ENCODE measurements at regions not wholly inside any gene's neighbourhood (a gene's known extent, or its start where the extent isn't known, plus 50 kb on each side); places are given as distances from the start of the nearest gene placed in this dataset.

DNA sequence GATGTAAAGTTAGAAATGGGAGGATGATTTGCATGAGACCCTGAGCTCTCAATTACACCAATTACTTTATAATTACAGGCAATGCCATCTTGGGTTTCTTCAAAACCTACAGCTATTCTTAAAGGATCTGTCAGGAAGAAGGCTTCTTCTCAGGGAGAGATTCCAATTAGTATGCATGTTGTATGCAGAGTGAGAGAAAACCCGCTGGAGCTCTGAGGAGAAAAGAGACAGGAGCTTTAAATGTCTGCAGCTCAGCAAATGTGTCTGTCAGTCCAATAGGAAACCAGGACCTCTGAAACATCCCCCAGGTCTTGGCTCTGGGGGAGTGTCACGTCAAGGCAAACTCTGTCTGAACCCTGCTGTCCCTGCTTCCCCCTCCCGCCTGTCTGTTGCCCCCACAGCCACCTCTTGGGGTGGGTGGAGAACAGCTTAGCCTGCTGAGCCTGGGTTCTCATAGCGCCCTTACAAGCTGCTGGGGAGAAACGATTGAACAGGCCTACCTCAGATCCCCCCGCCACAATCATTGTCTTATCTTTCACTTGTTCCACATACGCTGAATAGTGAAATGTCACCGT, 140.2 kb downstream of the SPATA19 start:
- H3K4me3 ChIP-seq (ENCODE audit: low read depth, low read length) = no peak overlapping the region
- H3K9me3 ChIP-seq (ENCODE audit: control insufficient read depth, low read length) = no peaks in the 10 kb centered on the region
- no peak overlapping the region for H2AFZ ChIP-seq
- H3K36me3 ChIP-seq (ENCODE audit: control insufficient read depth, insufficient read depth, low read length) = no peaks in the 10 kb centered on the region
- H3K27ac ChIP-seq = no peak overlapping the region
- H3K4me2 ChIP-seq (ENCODE audit: low read length) = no peak overlapping the region
- TF ChIP-seq, protein P1, sequence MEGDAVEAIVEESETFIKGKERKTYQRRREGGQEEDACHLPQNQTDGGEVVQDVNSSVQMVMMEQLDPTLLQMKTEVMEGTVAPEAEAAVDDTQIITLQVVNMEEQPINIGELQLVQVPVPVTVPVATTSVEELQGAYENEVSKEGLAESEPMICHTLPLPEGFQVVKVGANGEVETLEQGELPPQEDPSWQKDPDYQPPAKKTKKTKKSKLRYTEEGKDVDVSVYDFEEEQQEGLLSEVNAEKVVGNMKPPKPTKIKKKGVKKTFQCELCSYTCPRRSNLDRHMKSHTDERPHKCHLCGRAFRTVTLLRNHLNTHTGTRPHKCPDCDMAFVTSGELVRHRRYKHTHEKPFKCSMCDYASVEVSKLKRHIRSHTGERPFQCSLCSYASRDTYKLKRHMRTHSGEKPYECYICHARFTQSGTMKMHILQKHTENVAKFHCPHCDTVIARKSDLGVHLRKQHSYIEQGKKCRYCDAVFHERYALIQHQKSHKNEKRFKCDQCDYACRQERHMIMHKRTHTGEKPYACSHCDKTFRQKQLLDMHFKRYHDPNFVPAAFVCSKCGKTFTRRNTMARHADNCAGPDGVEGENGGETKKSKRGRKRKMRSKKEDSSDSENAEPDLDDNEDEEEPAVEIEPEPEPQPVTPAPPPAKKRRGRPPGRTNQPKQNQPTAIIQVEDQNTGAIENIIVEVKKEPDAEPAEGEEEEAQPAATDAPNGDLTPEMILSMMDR (IDR thresholded peaks at IDR 0.05) = no peak
- H3K9ac ChIP-seq = no peak overlapping the region
- H3K4me1 ChIP-seq = no peaks in the 10 kb centered on the region
- no peaks in the 10 kb centered on the region for H3K79me2 ChIP-seq
- no peaks in the 10 kb centered on the region for H3K27me3 ChIP-seq (ENCODE audit: control insufficient read depth, insufficient read depth, low read length)

GRCh38 chr11:133699071-133699470, 146.2 kb downstream of the SPATA19 start:
- no peaks in the 10 kb centered on the region for H3K79me2 ChIP-seq
- no peak overlapping the region for H3K9ac ChIP-seq
- no peaks in the 10 kb centered on the region for H3K27me3 ChIP-seq (ENCODE audit: control insufficient read depth, insufficient read depth, low read length)
- no peak overlapping the region for H3K4me3 ChIP-seq (ENCODE audit: low read depth, low read length)
- TF ChIP-seq, protein P1 (IDR thresholded peaks at IDR 0.05) = no peak
- no peak overlapping the region for H3K4me2 ChIP-seq (ENCODE audit: low read length)
- no peaks in the 10 kb centered on the region for H3K4me1 ChIP-seq
- H3K27ac ChIP-seq = no peak overlapping the region
- H2AFZ ChIP-seq = no peak overlapping the region
- H3K36me3 ChIP-seq (ENCODE audit: control insufficient read depth, insufficient read depth, low read length) = no peaks in the 10 kb centered on the region
- H3K9me3 ChIP-seq (ENCODE audit: control insufficient read depth, low read length) = no peaks in the 10 kb centered on the region

- Histone ChIP-seq H3K36me3 (ENCODE audit: control insufficient read depth, insufficient read depth, low read length) (no peaks in the 10 kb centered on the region), H3K4me2 (ENCODE audit: low read length) (no peak overlapping the region), H3K4me3 (ENCODE audit: low read depth, low read length) (no peak overlapping the region), H3K27ac (no peak overlapping the region), H3K27me3 (ENCODE audit: control insufficient read depth, insufficient read depth, low read length) (no peaks in the 10 kb centered on the region), H3K9ac (no peak overlapping the region), H3K9me3 (ENCODE audit: control insufficient read depth, low read length) (no peaks in the 10 kb centered on the region), H3K4me1 (no peaks in the 10 kb centered on the region), H3K79me2 (no peaks in the 10 kb centered on the region), H2AFZ (no peak overlapping the region)
- TF ChIP-seq, protein P1 (IDR thresholded peaks at IDR 0.05) = no peak
Observed at GRCh38 chr11:133698654-133699053, 146.7 kb downstream of the SPATA19 start.

DNA sequence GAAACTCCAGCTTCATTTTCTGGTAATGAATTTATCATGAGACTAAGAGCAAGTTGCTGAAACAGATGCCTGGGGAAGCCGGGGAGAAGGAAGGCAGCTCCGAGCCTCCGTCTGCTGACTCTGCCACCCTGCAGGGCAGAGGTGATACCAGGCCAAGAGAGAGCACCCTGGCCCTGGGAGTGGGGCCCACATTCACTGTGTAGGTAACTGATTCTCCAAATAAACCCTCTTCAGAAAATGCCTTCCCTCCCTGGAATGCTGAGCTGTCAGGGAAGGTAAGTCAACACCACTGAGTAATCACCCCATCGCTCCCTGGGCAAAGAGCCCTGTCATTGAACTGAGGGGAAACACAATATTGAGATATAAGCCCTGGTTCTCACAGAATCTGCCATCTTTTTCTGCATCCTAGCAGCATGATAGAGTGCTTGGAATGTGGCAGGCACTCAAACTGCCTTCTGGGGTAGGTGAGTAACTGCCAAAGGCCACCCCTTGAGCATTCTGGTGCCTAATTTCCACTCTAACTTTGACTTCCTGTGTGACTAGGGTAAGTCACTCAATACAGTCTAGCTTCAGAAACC, 147.6 kb downstream of the SPATA19 start:
- Histone ChIP-seq H3K27me3 (ENCODE audit: control insufficient read depth, insufficient read depth, low read length) (no peaks in the 10 kb centered on the region), H3K4me2 (ENCODE audit: low read length) (no peak overlapping the region), H2AFZ (no peak overlapping the region), H3K79me2 (no peaks in the 10 kb centered on the region), H3K4me1 (no peaks in the 10 kb centered on the region), H3K36me3 (ENCODE audit: control insufficient read depth, insufficient read depth, low read length) (no peaks in the 10 kb centered on the region), H3K9ac (no peak overlapping the region), H3K9me3 (ENCODE audit: control insufficient read depth, low read length) (no peaks in the 10 kb centered on the region), H3K4me3 (ENCODE audit: low read depth, low read length) (no peak overlapping the region), H3K27ac (no peak overlapping the region)
- TF ChIP-seq, protein P1 (IDR thresholded peaks at IDR 0.05) = no peak

DNA sequence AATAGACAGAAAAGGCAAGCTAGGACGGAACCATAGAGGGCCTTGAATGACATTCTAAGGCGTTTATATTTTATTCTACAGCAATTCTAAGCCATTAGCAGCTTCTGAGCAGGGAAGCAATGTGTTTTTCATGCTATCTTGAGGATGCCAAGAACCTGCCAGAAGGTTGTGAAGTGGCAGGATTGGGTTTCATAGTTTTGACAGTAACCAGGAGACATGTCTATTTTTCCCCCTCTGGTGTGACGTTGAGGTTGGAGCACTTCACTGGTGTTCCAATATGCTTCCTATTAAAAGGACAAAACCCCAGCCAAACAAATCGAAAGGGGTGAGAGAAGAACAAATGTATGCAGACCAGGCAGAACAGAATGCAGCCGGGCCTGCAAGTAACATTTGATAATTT, 148.2 kb downstream of the SPATA19 start:
- Histone ChIP-seq H3K36me3 (ENCODE audit: control insufficient read depth, insufficient read depth, low read length) (no peaks in the 10 kb centered on the region), H2AFZ (no peak overlapping the region), H3K4me3 (ENCODE audit: low read depth, low read length) (no peak overlapping the region), H3K4me2 (ENCODE audit: low read length) (no peak overlapping the region), H3K79me2 (no peaks in the 10 kb centered on the region), H3K4me1 (no peaks in the 10 kb centered on the region), H3K27me3 (ENCODE audit: control insufficient read depth, insufficient read depth, low read length) (no peaks in the 10 kb centered on the region), H3K9ac (no peak overlapping the region), H3K9me3 (ENCODE audit: control insufficient read depth, low read length) (no peaks in the 10 kb centered on the region), H3K27ac (no peak overlapping the region)
- TF ChIP-seq, protein P1 (IDR thresholded peaks at IDR 0.05) = no peak

Data from parathyroid adenoma (tissue), 2 donors.